Ovary (tissue), 7 donors: ENCODE measurements at regions not wholly inside any gene's neighbourhood (a gene's known extent, or its start where the extent isn't known, plus 50 kb on each side); places are given as distances from the start of the nearest gene placed in this dataset.

Experiments
- DNase-seq, 5 donors: peaks; one replicate each; pipeline ENCODE4 v3.0.0-alpha.2; 2019 to 2020
- H3K27ac ChIP-seq, 2 donors: fragments of 200-600 bp; one replicate each; pipeline versions ENCODE4 v1.5.1 to v1.8.0; 2019 to 2022
- H3K27me3 ChIP-seq: fragments of 200-600 bp; one replicate; pipeline ENCODE4 v1.8.0; 2022
- H3K36me3 ChIP-seq: fragments of 200-600 bp; sonication (generic); one replicate; pipeline ENCODE4 v1.5.1; 2019
- H3K4me1 ChIP-seq: one replicate; pipeline ENCODE4 v1.8.1; 2013; ENCODE audit warnings: mild to moderate bottlenecking, moderate library complexity; ENCODE audit not compliant: insufficient read depth
- H3K4me3 ChIP-seq: fragments of 200-600 bp; sonication (generic); one replicate; pipeline ENCODE4 v1.5.1; 2017
- H3K9me3 ChIP-seq, 2 donors: fragments of 200-600 bp in 1 of 2; sonication (generic) in 1 of 2; one replicate each; pipeline versions ENCODE4 v1.5.1 to v1.8.1; 2013 to 2019; ENCODE audit warnings: mild to moderate bottlenecking in 1 of 2, moderate library complexity in 1 of 2
- CTCF ChIP-seq, 3 donors: fragments of 450-650 bp in 2 of 3; fragments of 200-600 bp in 1 of 3; IDR thresholded peaks; one replicate each; pipeline versions ENCODE4 v1.5.1 to v1.8.0; 2016 to 2022; ENCODE audit warnings: antibody characterized with exemption in 3 of 3, mild to moderate bottlenecking in 1 of 3
- EP300 ChIP-seq: sonication (generic); formaldehyde crosslinking; IDR thresholded peaks from one replicate; pipeline ENCODE4 v1.6.1; 2017; ENCODE audit warnings: antibody characterized with exemption
- POLR2A ChIP-seq: fragments of 450-650 bp; IDR thresholded peaks from one replicate; pipeline ENCODE4 v1.6.1; 2017; ENCODE audit warnings: antibody characterized with exemption, mild to moderate bottlenecking, moderate library complexity
- WGBS, 3 donors: extraction: QIAGEN DNeasy Blood & Tissue Kit in 1 of 3; methylation state at CpG; one replicate each; pipeline versions ENCODE4 v1.1.5 to v1.1.7; 2013 to 2017; 5-methylcytosine and 5-hydroxymethylcytosine counted together
- intact Hi-C, 4 donors: fragments of 100-400 bp; cut with DNase I; formaldehyde crosslinking; loops; one replicate each; pipeline versions ENCODE4 v1.11.0 to v1.15.1; 2022 to 2023
- donor health status: DM: no; HTN: no; CAD: no; lungs with moderate emphysema.
- donor health status: DM: no; HTN: no; CAD: no.
- donor health status: Bipolar disorder and iron deficiency.
- donor health status: DM: no; HTN: no; CAD: no.
- donor health status: DM: yes; HTN: yes; CAD: no.

GRCh38 chr1:201696217-201696761 is 132.7 kb upstream of the IPO9 start:
- Histone ChIP-seq H3K27me3 (no peaks in the 10 kb centered on the region), H3K9me3 (no peaks in the 10 kb centered on the region), H3K4me3 (no peak overlapping the region), H3K27ac (no peak overlapping the region), H3K4me1 (peaks cover 2% of the 10 kb centered on the region), H3K36me3 (no peaks in the 10 kb centered on the region)
- no peak for TF ChIP-seq EP300
- no peak for TF ChIP-seq CTCF (IDR thresholded peaks at IDR 0.05)
- TF ChIP-seq POLR2A, result no peak
- peak; percentile 42 to 76 (median 65) for DNase-seq
- intact Hi-C loops, result no loop called here
- 16 to 22% (median 19%) methylated on average over 13 of the region's 13 CpGs for WGBS, 3 donors

GRCh38 chr1:201697174-201697573 is 131.8 kb upstream of the IPO9 start:
- no peak for DNase-seq
- Histone ChIP-seq H3K27me3 (no peaks in the 10 kb centered on the region), H3K4me3 (no peak overlapping the region), H3K9me3 (no peaks in the 10 kb centered on the region), H3K36me3 (no peaks in the 10 kb centered on the region), H3K4me1 (peaks cover 2% of the 10 kb centered on the region), H3K27ac (no peak overlapping the region)
- 87 to 91% (median 91%) methylated on average over 4 of the region's 4 CpGs for WGBS, 3 donors
- intact Hi-C loops, result no loop called here
- no peak for TF ChIP-seq CTCF (IDR thresholded peaks at IDR 0.05)

GRCh38 chr1:201701831-201702230 is 127.1 kb upstream of the IPO9 start:
- no peaks in the 10 kb centered on the region for H3K27me3 ChIP-seq
- 93% methylated on average over 2 of the region's 2 CpGs for WGBS, 3 donors
- no peak overlapping the region for H3K4me3 ChIP-seq
- H3K9me3 ChIP-seq, result no peaks in the 10 kb centered on the region
- DNase-seq, result no peak
- intact Hi-C loops, result loop anchor here in 1 of 4 donors (2.0 kb wide), 1 partner anchor 141 kb away; no protein-coding TSS in a partner anchor
- TF ChIP-seq POLR2A (no peak), EP300 (no peak), CTCF (IDR thresholded peaks at IDR 0.05) (no peak)
- H3K36me3 ChIP-seq, result no peaks in the 10 kb centered on the region
- H3K27ac ChIP-seq, result no peak overlapping the region
- H3K4me1 ChIP-seq, result no peaks in the 10 kb centered on the region

GRCh38 chr1:201702936-201703335 is 126.0 kb upstream of the IPO9 start:
- intact Hi-C loops, result loop anchor here in 1 of 4 donors (2.0 kb wide), 1 partner anchor 142 kb away; no protein-coding TSS in a partner anchor
- DNase-seq, result no peak
- TF ChIP-seq POLR2A (no peak), CTCF (IDR thresholded peaks at IDR 0.05) (no peak), EP300 (no peak)

More at GRCh38 chr1:201702936-201703335, 126.0 kb upstream of the IPO9 start:
- WGBS, 3 donors, result 83 to 89% (median 88%) methylated on average over 2 of the region's 2 CpGs
- Histone ChIP-seq H3K27me3 (no peaks in the 10 kb centered on the region), H3K36me3 (no peaks in the 10 kb centered on the region), H3K4me3 (no peak overlapping the region), H3K27ac (no peak overlapping the region), H3K4me1 (no peaks in the 10 kb centered on the region), H3K9me3 (no peaks in the 10 kb centered on the region)
